SK-N-MC (cell line): ENCODE measurements at regions not wholly inside any gene's neighbourhood (a gene's known extent, or its start where the extent isn't known, plus 50 kb on each side); places are given as distances from the start of the nearest gene placed in this dataset.

ENCODE experiments used
- DNase-seq: peaks from one replicate; pipeline ENCODE4 v3.0.0-alpha.2; 2011; ENCODE audit warnings: low read depth, low spot score
- H3K27ac ChIP-seq: fragments of 200-600 bp; sonication (generic); 2 replicates; pipeline ENCODE4 v1.5.1; 2016; ENCODE audit warnings: mixed run types
- H3K36me3 ChIP-seq: fragments of 200-600 bp; sonication (generic); 2 replicates; pipeline ENCODE4 v1.6.1; 2017; ENCODE audit warnings: antibody characterized with exemption, low read length, mixed read lengths; ENCODE audit not compliant: insufficient read depth
- H3K4me3 ChIP-seq: fragments of 200-600 bp; sonication (generic); 2 replicates; pipeline ENCODE4 v1.5.1; 2016
- H3K9ac ChIP-seq: fragments of 200-600 bp; sonication (generic); 2 replicates; pipeline ENCODE4 v1.8.0; 2017; ENCODE audit warnings: mixed run types, mixed read lengths; ENCODE audit not compliant: insufficient read length
- H3K9me3 ChIP-seq: fragments of 200-600 bp; sonication (generic); 2 replicates; pipeline ENCODE4 v1.6.1; 2017; ENCODE audit warnings: low read depth, mild to moderate bottlenecking, antibody characterized with exemption, low read length, moderate library complexity, mixed read lengths
- EZH2 ChIP-seq: fragments of 200-600 bp; sonication (generic); IDR thresholded peaks from one replicate; pipeline ENCODE4 v1.6.1; 2017; ENCODE audit warnings: antibody characterized with exemption
- FOXP2 ChIP-seq: optimal IDR thresholded peaks from 2 replicates; pipeline ENCODE3; 2011; ENCODE audit warnings: mild to moderate bottlenecking, moderate library complexity; ENCODE audit not compliant: insufficient read depth; ENCODE audit errors: extremely low read length, control extremely low read depth
- POLR2AphosphoS5 ChIP-seq: IDR thresholded peaks from 2 replicates; pipeline ENCODE4 v1.6.1; 2012; ENCODE audit warnings: mild to moderate bottlenecking, low read depth, low read length, borderline replicate concordance

DNA sequence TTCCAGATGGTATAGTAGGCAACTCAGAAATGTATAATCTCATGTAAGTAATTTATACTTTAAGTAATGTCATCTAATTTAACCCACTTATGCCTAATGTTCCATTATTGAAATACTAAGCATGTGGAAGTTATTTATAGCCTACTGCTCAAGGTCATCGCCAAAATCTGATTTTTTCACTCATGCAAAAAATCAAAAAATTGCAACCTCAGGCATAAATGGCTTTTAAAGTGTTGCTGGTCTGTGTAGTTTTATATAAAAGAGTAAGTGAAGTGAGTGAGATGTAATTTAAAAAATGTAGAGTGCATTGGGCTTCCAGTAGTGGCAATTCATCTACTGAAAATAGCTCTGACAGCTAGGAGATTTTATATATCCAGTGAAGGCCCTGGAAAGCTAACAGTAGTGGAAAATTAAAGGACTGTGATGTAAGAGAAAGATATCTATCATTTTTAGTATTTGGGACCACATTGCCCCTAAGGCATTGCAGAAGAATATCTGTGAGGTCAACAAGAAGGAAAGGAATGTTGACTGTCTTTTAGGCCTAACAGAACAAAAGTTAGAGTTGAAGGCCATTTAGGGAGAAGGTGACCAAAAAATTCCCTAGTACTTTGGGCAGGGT, 624.5 kb upstream of the CHORDC1 start:
- Histone ChIP-seq H3K9ac (no peak overlapping the region), H3K36me3 (no peaks in the 10 kb centered on the region)
- peak; percentile 8 for DNase-seq

DNA sequence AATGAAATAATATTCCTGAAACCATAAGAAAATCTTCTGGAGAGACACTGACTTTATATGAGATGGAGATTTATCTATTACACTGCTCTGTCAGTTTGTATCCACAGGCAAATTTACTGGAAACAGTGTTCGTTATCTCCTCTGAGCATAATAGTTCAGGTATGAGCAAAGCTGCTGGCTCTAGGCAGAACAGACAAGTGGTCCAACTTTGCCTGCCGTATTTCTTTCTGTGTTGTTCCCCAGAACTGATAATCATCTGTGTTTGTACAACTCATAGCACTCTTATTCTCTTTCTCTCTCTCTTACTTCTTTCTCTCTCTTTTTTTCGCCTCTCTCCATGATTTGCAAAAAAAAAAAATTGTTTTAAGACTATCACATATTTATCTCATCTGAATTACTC, 623.8 kb upstream of the CHORDC1 start:
- H3K36me3 ChIP-seq, result no peaks in the 10 kb centered on the region
- no peak for TF ChIP-seq EZH2
- TF ChIP-seq POLR2AphosphoS5, result no peak
- TF ChIP-seq FOXP2, result no peak

More for the DNA sequence above, 624.5 kb upstream of the CHORDC1 start:
- TF ChIP-seq FOXP2 (no peak), EZH2 (no peak), POLR2AphosphoS5 (no peak)
- Histone ChIP-seq H3K4me3 (no peak overlapping the region), H3K9me3 (no peaks in the 10 kb centered on the region), H3K27ac (no peak overlapping the region)

GRCh38 chr11:90845799-90846198, 623.0 kb upstream of the CHORDC1 start:
- DNase-seq, result no peak
- no peak for TF ChIP-seq FOXP2
- no peak for TF ChIP-seq POLR2AphosphoS5
- no peak for TF ChIP-seq EZH2
- Histone ChIP-seq H3K4me3 (no peak overlapping the region), H3K9ac (no peak overlapping the region), H3K27ac (no peak overlapping the region), H3K9me3 (0 out of 2 replicates have a peak, but pooled peaks cover 2% of the 10 kb centered on the region), H3K36me3 (no peaks in the 10 kb centered on the region)

More for the DNA sequence above, 623.8 kb upstream of the CHORDC1 start:
- Histone ChIP-seq H3K27ac (no peak overlapping the region), H3K9me3 (no peaks in the 10 kb centered on the region), H3K4me3 (no peak overlapping the region), H3K9ac (no peak overlapping the region)
- no peak for DNase-seq

- H3K9ac ChIP-seq, result no peak overlapping the region
- no peak for TF ChIP-seq EZH2
- TF ChIP-seq POLR2AphosphoS5, result no peak
- TF ChIP-seq FOXP2, result no peak
- no peak overlapping the region for H3K4me3 ChIP-seq
- no peak overlapping the region for H3K27ac ChIP-seq
- no peaks in the 10 kb centered on the region for H3K36me3 ChIP-seq
- 0 out of 2 replicates have a peak, but pooled peaks cover 3% of the 10 kb centered on the region for H3K9me3 ChIP-seq
- no peak for DNase-seq
Measured at GRCh38 chr11:90845126-90845525, 622.3 kb upstream of the CHORDC1 start.

DNA sequence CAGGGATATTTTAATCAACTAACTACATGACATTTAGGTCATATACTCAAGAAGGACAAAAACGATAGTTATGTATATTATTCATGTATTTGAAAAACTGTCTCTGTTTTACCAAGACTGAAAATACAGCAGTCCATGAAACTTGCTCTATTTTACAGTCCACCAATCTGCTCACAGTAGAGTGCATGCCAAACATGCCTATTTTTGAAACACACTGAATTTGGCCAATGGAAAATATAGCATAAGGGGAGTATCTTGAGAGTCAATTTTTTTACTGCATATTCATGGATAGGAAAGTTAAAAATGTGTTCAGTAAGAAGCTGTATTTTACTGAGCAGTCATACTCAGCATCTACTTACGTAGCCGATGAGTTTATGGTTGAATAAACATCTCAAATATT, 621.2 kb upstream of the CHORDC1 start:
- DNase-seq, result no peak
- H3K9ac ChIP-seq, result no peak overlapping the region
- TF ChIP-seq POLR2AphosphoS5 (no peak), EZH2 (no peak), FOXP2 (no peak)
- H3K27ac ChIP-seq, result no peak overlapping the region
- H3K4me3 ChIP-seq, result no peak overlapping the region
- H3K9me3 ChIP-seq, result 0 out of 2 replicates have a peak, but pooled peaks cover 3% of the 10 kb centered on the region
- H3K36me3 ChIP-seq, result no peaks in the 10 kb centered on the region

- DNase-seq, result no peak
- Histone ChIP-seq H3K9me3 (0 out of 2 replicates have a peak, but pooled peaks cover 3% of the 10 kb centered on the region), H3K27ac (no peak overlapping the region), H3K4me3 (no peak overlapping the region), H3K36me3 (no peaks in the 10 kb centered on the region), H3K9ac (no peak overlapping the region)
- no peak for TF ChIP-seq POLR2AphosphoS5
- no peak for TF ChIP-seq FOXP2
- no peak for TF ChIP-seq EZH2
Measured at GRCh38 chr11:90842681-90843080, 619.8 kb upstream of the CHORDC1 start.

DNA sequence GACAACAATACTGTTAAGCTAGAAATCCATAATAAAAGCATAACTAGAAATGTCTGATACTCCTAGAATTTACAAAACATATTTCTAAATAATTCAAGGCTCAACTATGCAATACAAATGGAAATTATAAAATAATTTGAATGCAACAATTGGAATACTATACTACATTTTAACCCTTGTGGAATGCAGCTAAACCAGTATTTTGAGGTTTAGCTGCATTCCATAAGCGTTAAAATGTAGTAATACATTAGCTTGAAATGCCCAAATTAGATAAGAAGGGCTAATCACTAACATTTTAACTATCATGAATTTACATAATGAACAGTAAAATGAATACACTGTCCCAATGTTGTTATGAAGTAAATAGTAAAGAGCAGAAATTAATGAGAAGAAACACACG, 617.2 kb upstream of the CHORDC1 start:
- Histone ChIP-seq H3K27ac (no peak overlapping the region), H3K9me3 (0 out of 2 replicates have a peak, but pooled peaks cover 3% of the 10 kb centered on the region), H3K36me3 (no peaks in the 10 kb centered on the region), H3K4me3 (no peak overlapping the region), H3K9ac (no peak overlapping the region)
- TF ChIP-seq EZH2 (no peak), POLR2AphosphoS5 (no peak), FOXP2 (no peak)
- DNase-seq, result no peak

DNA sequence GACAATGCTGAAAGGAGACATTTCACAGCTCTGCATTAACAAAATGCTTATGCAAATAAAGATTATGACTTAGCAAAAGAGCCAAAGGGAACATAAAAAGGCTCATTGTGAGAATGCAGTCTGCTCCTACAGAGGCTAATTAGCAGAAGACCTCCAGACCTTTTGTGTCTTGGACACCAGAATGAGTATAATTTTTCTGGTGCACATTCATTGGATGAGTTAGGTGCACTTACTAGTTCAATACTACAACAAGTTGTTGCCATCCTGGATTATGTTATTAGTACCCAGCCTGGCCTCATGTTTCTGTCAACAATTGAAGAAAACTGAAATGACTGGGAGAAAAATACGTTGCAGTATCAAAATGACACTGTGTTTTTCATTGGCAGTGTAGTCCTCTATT, 613.2 kb upstream of the CHORDC1 start:
- TF ChIP-seq POLR2AphosphoS5 (no peak), EZH2 (no peak), FOXP2 (no peak)
- Histone ChIP-seq H3K9me3 (0 out of 2 replicates have a peak, but pooled peaks cover 3% of the 10 kb centered on the region), H3K4me3 (no peak overlapping the region), H3K36me3 (no peaks in the 10 kb centered on the region), H3K9ac (no peak overlapping the region), H3K27ac (no peak overlapping the region)
- DNase-seq, result no peak
